ENCODE measurements at regions not wholly inside any gene's neighbourhood (a gene's known extent, or its start where the extent isn't known, plus 50 kb on each side); places are given as distances from the start of the nearest gene placed in this dataset.

GRCh38 chr11:98409069-98409468, 611.7 kb upstream of the CNTN5 start:
- H3K9me1 ChIP-seq (replicated peaks; ENCODE audit: control insufficient read depth, extremely low read depth, insufficient read depth, low read length), result no peaks in the 10 kb centered on the region
- no peaks in the 10 kb centered on the region for H3K36me3 ChIP-seq (ENCODE audit: control insufficient read depth in 2 of 2, extremely low read depth in 1 of 2, insufficient read depth in 2 of 2, low read length in 2 of 2)
- POLR2A ChIA-PET, result no interaction called here
- H2AFZ ChIP-seq (ENCODE audit: low read depth, low read length), result no peak overlapping the region
- no peak for TF ChIP-seq JUN (IDR thresholded peaks at IDR 0.05; ENCODE audit: borderline replicate concordance, insufficient read depth, insufficient read length, low read depth)
- TF ChIP-seq POLR2A (IDR thresholded peaks at IDR 0.05; ENCODE audit: low read depth, low read length), result no peak
- TF ChIP-seq GATA2 (IDR thresholded peaks at IDR 0.05; ENCODE audit: insufficient read depth, insufficient read length, low read depth, low read length), result no peak
- TF ChIP-seq MYC (IDR thresholded peaks at IDR 0.05; ENCODE audit: low read depth, low read length), result no peak
- TF ChIP-seq FOS (IDR thresholded peaks at IDR 0.05; ENCODE audit: borderline replicate concordance, insufficient read depth, low read length), result no peak
- H3K4me1 ChIP-seq (ENCODE audit: control insufficient read depth, extremely low read depth, insufficient read depth, low read length), result no peaks in the 10 kb centered on the region
- no peaks in the 10 kb centered on the region for H4K20me1 ChIP-seq (replicated peaks; ENCODE audit: control insufficient read depth, extremely low read depth, insufficient read depth, low read length)
- no peaks in the 10 kb centered on the region for H3K27me3 ChIP-seq (ENCODE audit: control insufficient read depth in 2 of 2, insufficient read depth in 2 of 2, low read length in 2 of 2)
- FAIRE-seq (no peak), DNase-seq (ENCODE audit: low read depth, low spot score) (no peak)
- intact Hi-C loops (cut with micrococcal nuclease) (no loop called here), dilution Hi-C loops (cut with MboI; ENCODE audit: extremely low pct_ligation_motif_present, low sequenced_read_pairs) (no loop called here)
- no peak overlapping the region for H3K4me2 ChIP-seq (ENCODE audit: insufficient read depth, low read length)
- peaks cover 2% of the 10 kb centered on the region for H3K9me3 ChIP-seq (replicated peaks; ENCODE audit: control insufficient read depth, insufficient read depth, low read length)
- H3K4me3 ChIP-seq (replicated peaks in 1 of 3; ENCODE audit: insufficient read depth in 1 of 3, low read depth in 1 of 3, low read length in 3 of 3), result no peak overlapping the region
- H3K79me2 ChIP-seq (ENCODE audit: control insufficient read depth, insufficient read depth, low read length), result no peaks in the 10 kb centered on the region
- CTCF ChIA-PET, result no interaction called here
- no peak overlapping the region for H3K27ac ChIP-seq (ENCODE audit: insufficient read depth, low read depth, low read length)
- H3K9ac ChIP-seq (replicated peaks; ENCODE audit: extremely low read depth, insufficient read depth, low read length), result no peak overlapping the region
- no TSS peak for BruUV-seq (replicated peaks)

GRCh38 chr11:98411777-98412176, 609.0 kb upstream of the CNTN5 start:
- Histone ChIP-seq H2AFZ (ENCODE audit: low read depth, low read length) (no peak overlapping the region), H3K9me3 (replicated peaks; ENCODE audit: control insufficient read depth, insufficient read depth, low read length) (peaks cover 2% of the 10 kb centered on the region), H3K4me3 (replicated peaks in 1 of 3; ENCODE audit: insufficient read depth in 1 of 3, low read depth in 1 of 3, low read length in 3 of 3) (no peak overlapping the region), H3K9me1 (replicated peaks; ENCODE audit: control insufficient read depth, extremely low read depth, insufficient read depth, low read length) (no peaks in the 10 kb centered on the region), H3K79me2 (ENCODE audit: control insufficient read depth, insufficient read depth, low read length) (no peaks in the 10 kb centered on the region), H3K9ac (replicated peaks; ENCODE audit: extremely low read depth, insufficient read depth, low read length) (no peak overlapping the region), H3K27me3 (ENCODE audit: control insufficient read depth in 2 of 2, insufficient read depth in 2 of 2, low read length in 2 of 2) (no peaks in the 10 kb centered on the region), H4K20me1 (replicated peaks; ENCODE audit: control insufficient read depth, extremely low read depth, insufficient read depth, low read length) (no peaks in the 10 kb centered on the region), H3K4me1 (ENCODE audit: control insufficient read depth, extremely low read depth, insufficient read depth, low read length) (no peaks in the 10 kb centered on the region), H3K4me2 (ENCODE audit: insufficient read depth, low read length) (no peak overlapping the region), H3K36me3 (ENCODE audit: control insufficient read depth in 2 of 2, extremely low read depth in 1 of 2, insufficient read depth in 2 of 2, low read length in 2 of 2) (no peaks in the 10 kb centered on the region), H3K27ac (ENCODE audit: insufficient read depth, low read depth, low read length) (no peak overlapping the region)
- dilution Hi-C loops (cut with MboI; ENCODE audit: extremely low pct_ligation_motif_present, low sequenced_read_pairs), result no loop called here
- DNase-seq (ENCODE audit: low read depth, low spot score), result no peak
- BruUV-seq (replicated peaks), result no TSS peak
- CTCF ChIA-PET, result no interaction called here
- TF ChIP-seq POLR2A (IDR thresholded peaks at IDR 0.05; ENCODE audit: low read depth, low read length) (no peak), EZH2 (IDR thresholded peaks at IDR 0.05; ENCODE audit: borderline replicate concordance, low read depth, low read length, severe bottlenecking) (no peak), POLR2AphosphoS5 (IDR thresholded peaks at IDR 0.05; ENCODE audit: insufficient read depth, low read depth, low read length) (no peak), MYC (IDR thresholded peaks at IDR 0.05; ENCODE audit: low read depth, low read length) (no peak), FOS (IDR thresholded peaks at IDR 0.05; ENCODE audit: borderline replicate concordance, insufficient read depth, low read length) (no peak), GATA2 (IDR thresholded peaks at IDR 0.05; ENCODE audit: insufficient read depth, insufficient read length, low read depth, low read length) (no peak), CTCF (IDR thresholded peaks at IDR 0.05; ENCODE audit: extremely low read depth in 1 of 2, insufficient read depth in 1 of 2, low read depth in 1 of 2, low read length in 2 of 2) (no peak), JUN (IDR thresholded peaks at IDR 0.05; ENCODE audit: borderline replicate concordance, insufficient read depth, insufficient read length, low read depth) (no peak)
- TF ChIP-seq, protein P1, sequence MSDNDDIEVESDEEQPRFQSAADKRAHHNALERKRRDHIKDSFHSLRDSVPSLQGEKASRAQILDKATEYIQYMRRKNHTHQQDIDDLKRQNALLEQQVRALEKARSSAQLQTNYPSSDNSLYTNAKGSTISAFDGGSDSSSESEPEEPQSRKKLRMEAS (IDR thresholded peaks at IDR 0.05; ENCODE audit: insufficient read depth, insufficient read length), result no peak
- no peak for FAIRE-seq
- POLR2A ChIA-PET, result no interaction called here
- intact Hi-C loops (cut with micrococcal nuclease), result no loop called here

Data from endothelial cell of umbilical vein (primary cell).